Hematopoietic multipotent progenitor cell treated with erythropoietin and hydrocortisone succinate and interleukin-3 and kit ligand, for 6 days (in vitro differentiated cells): ENCODE measurements at regions not wholly inside any gene's neighbourhood (a gene's known extent, or its start where the extent isn't known, plus 50 kb on each side); places are given as distances from the start of the nearest gene placed in this dataset.

Experiments used
- DNase-seq: peaks from one replicate; pipeline ENCODE4 v3.0.0-alpha.2; 2015

- no peak for DNase-seq
These were observed 218.5 kb upstream of the GSE1 start for GRCh38 chr16:85394456-85395206.

DNA sequence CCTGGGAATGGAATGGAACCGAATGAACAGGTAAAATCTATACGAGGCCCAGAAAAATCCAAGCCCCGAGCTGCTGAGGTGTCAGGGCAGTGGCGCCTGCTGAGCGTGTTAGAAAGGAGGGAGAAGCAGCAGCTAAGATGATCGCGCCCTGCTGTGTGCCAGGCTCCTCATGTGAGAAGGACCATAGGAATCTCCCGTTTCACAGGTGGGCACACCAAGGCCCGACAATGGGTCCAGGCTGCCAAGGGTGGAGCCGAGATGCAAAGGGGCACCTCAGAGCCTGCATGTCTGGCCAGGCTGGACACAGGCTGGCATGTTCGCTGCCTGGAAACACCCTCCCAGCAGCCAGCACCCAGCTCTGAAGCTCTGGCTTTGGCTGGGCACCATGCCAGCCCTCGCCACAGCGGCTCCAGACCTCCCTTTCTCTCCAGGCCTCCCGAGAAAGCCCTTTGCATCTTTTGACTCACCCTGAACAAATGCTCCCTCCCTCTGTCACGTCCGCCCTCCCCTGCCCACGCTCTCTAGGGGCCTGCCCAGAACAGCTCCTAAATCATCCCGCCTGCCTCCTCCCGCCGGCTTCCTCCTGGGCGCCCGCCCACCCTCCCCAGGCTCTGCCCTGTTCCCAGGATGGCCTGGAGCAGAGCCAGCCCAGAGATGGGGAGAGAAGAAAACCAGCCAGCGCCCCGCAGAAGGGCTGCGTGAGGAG is 217.8 kb upstream of the GSE1 start:
- DNase-seq: peak; percentile 88

- no peak for DNase-seq
These were observed 216.9 kb upstream of the GSE1 start for GRCh38 chr16:85395913-85396878.

DNA sequence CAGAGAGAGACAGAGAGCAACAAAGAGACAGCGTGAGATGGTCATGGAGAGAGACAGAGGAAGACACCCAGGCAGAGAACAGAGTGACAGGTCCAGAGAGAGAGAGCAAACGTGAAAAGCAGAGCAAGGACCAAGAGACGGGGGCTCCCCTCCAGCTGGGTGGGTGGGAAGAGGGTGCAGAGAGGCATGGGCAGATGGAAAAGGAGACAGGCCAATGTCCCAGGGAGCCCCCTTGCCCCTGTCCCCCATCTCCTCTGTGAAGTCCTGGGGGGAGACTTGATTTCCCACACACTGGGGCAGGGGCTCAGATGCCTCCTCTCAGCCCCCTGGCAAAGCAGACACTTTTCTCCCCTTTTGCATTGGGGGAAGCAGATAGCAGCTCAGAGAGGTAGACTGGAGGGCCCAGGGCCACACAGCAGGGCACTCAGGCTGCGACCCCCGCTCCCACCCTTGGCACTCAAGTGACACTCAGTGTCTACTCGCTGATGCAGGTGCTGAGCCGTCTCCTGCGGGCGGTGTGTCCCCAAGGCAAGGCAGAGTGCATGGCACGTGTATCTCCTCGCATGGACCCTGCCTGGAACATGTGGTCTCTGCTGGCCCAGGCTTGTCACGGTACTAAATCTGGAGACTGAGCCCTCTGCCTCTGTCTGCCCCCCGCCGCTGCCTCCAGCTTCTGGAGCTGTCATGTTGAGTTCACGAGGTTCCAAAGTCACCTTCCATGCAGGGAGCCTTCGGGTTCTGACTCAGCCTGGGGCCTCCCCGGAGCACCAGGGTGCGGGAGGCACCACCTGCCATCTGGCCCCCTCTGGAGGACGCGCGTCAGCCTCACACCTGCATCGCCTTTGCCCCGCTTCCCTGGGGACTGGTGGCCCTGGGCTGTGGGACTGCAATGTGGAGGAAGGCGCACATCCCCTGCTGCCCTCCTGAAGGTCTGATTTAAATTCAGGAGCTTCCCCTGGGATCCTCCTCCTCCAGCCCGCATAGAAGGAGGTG is 215.9 kb upstream of the GSE1 start:
- DNase-seq: no peak

DNA sequence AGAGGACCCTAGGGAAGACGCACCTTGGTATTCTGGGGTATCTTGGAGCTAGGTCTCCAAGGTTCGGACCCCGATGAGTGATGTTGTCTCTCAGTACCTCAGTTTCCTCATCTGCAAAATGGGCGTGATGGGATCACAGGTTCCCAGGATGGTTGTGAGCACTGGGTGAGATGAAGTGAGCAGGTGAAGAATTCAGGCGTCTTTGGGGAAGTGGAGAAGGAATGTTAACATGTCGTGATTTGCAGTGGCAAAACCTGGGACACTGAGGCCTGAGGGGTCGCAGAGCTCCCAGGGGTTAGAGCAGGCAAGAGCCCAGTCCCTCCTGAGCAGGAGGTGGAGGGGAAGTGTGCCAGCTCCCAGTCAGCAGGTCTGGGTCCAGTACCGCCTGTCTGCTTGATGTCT is 215.1 kb upstream of the GSE1 start:
- DNase-seq: no peak

DNA sequence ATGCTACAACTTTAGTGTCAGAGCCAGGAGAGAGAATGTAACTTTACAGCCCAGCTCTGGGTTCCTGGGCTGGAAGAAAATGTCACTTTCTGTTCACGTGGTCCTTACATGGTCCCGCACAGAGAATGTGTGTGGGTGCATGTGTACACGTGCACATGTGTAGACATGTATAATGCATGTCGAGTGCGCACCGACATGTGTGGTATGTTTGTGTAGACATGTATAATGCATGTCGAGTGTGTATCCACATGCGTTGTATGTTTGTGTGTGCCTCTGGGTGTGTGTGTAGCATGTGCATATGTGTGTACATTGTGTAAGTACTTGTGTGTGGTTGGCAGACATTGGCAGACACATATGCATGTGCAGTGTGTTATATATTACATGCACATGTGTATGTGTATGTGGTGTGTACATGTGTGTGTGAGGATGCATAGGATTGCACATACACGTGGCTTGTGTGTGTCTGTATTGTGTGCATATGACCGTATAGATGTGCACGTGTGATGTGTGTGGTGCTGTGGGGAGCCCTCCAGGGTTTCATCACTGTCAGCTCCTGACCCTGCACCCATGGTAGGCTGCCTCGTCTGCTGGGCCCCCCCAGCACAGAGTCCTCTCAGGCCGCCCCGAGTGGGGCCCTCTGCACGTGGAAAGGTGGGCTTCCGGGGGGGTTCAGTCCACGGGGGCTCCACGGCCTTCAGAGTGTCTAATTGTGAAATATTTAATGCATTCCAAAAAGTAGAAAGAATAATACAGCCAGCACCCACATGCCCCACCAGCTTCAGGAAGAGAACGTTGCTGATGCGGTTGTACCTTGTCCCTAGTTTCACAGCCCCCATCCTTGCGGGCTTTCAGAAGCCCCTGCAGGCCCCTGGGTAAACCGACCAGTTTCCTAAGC is 214.2 kb upstream of the GSE1 start:
- DNase-seq: no peak

- no peak for DNase-seq
These were observed 213.4 kb upstream of the GSE1 start for GRCh38 chr16:85399583-85400284.

GRCh38 chr16:85400305-85401205 is 212.6 kb upstream of the GSE1 start:
- no peak for DNase-seq

- no peak for DNase-seq
These were observed 211.7 kb upstream of the GSE1 start for GRCh38 chr16:85401370-85401916.

GRCh38 chr16:85401917-85402766 is 211.0 kb upstream of the GSE1 start:
- no peak for DNase-seq

GRCh38 chr16:85402910-85403692 is 210.0 kb upstream of the GSE1 start:
- peak; percentile 92 for DNase-seq

- DNase-seq: peak; percentile 52
These were observed 209.4 kb upstream of the GSE1 start for GRCh38 chr16:85403693-85404092.

DNA sequence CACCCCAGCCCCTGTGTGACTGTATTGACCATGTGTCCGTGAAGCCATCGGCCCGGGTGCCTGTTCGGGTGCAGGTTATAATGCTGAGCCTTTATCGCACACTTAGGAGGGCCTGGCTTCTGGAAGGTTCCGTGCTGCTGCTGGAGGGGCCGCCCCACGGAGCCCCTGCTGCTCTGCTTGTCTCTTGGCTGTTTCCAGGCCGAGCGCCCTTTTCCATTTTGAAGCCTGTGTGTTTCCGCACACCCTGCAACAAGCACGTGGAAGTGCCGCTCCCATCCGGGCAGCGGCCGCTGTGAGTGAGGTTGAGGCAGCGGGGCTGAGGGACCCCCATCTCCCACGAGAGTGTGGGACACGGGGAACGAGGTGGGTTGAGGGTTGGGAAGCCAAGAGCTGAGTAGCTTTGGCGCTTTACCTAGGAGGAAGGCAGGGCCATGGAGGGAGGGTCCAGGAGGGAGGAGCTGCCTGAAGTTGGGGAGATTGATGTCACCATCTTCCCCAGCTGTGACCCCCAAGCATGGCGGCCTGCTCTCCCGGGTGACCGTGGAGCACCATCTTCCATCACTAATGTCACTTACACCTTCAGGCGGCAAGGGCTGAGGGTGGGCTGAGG is 200.1 kb upstream of the GSE1 start:
- DNase-seq: no peak

GRCh38 chr16:85413691-85414663 is 199.1 kb upstream of the GSE1 start:
- DNase-seq: no peak
